ENCODE measurements at regions not wholly inside any gene's neighbourhood (a gene's known extent, or its start where the extent isn't known, plus 50 kb on each side); places are given as distances from the start of the nearest gene placed in this dataset.

GRCh38 chr7:12111422-12112405 lies 99.4 kb upstream of the TMEM106B start:
- 5 to 21% (median 7%) methylated on average over 10 to 47 of the region's 47 CpGs for WGBS, 5 donors
- peaks cover 0 to 8% (median 6%) of the 10 kb centered on the region in 6 donors for H3K4me1 ChIP-seq
- no peak overlapping the region for H3K27ac ChIP-seq
- intact Hi-C loops (cut with DNase I; ENCODE audit: low total_unique reads) = no loop called here
- no peaks in the 10 kb centered on the region for H3K9me3 ChIP-seq
- H3K4me3 ChIP-seq = peak overlapping the region in 3 of 8 donors; percentile 4 to 46 (median 8)
- TF ChIP-seq CTCF (IDR thresholded peaks at IDR 0.05 in 8 of 11, conservative IDR thresholded peaks at IDR 0.05 in 3 of 11) (no peak), POLR2A (IDR thresholded peaks at IDR 0.05) (no peak), POLR2AphosphoS5 (IDR thresholded peaks at IDR 0.05) (no peak)
- DNase-seq = peak; percentile 72
- peaks cover 0 to 58% (median 18%) of the 10 kb centered on the region in 7 donors for H3K27me3 ChIP-seq (replicated peaks in 1 of 7)
- no peaks in the 10 kb centered on the region for H3K36me3 ChIP-seq

GRCh38 chr7:12117170-12117569 lies 93.9 kb upstream of the TMEM106B start:
- TF ChIP-seq POLR2A (IDR thresholded peaks at IDR 0.05) (no peak), POLR2AphosphoS5 (IDR thresholded peaks at IDR 0.05) (no peak), CTCF (IDR thresholded peaks at IDR 0.05 in 8 of 11, conservative IDR thresholded peaks at IDR 0.05 in 3 of 11) (no peak)
- Histone ChIP-seq H3K36me3 (no peaks in the 10 kb centered on the region), H3K27ac (no peak overlapping the region), H3K4me3 (no peak overlapping the region), H3K27me3 (replicated peaks in 1 of 7) (peaks cover 0 to 20% (median 0%) of the 10 kb centered on the region in 7 donors), H3K9me3 (no peaks in the 10 kb centered on the region), H3K4me1 (no peaks in the 10 kb centered on the region)
- no peak for DNase-seq
- 93 to 97% (median 95%) methylated on average over 2 of the region's 2 CpGs for WGBS, 5 donors
- intact Hi-C loops (cut with DNase I; ENCODE audit: low total_unique reads) = no loop called here

- H3K9me3 ChIP-seq = no peaks in the 10 kb centered on the region
- H3K4me1 ChIP-seq = no peaks in the 10 kb centered on the region
- H3K27ac ChIP-seq = no peak overlapping the region
- no peak for TF ChIP-seq POLR2A (IDR thresholded peaks at IDR 0.05)
- no peak for TF ChIP-seq CTCF (IDR thresholded peaks at IDR 0.05 in 8 of 11, conservative IDR thresholded peaks at IDR 0.05 in 3 of 11)
- no peak for TF ChIP-seq POLR2AphosphoS5 (IDR thresholded peaks at IDR 0.05)
- no peaks in the 10 kb centered on the region for H3K36me3 ChIP-seq
- no peak for DNase-seq
- peaks cover 0 to 11% (median 0%) of the 10 kb centered on the region in 7 donors for H3K27me3 ChIP-seq (replicated peaks in 1 of 7)
- H3K4me3 ChIP-seq = no peak overlapping the region
- intact Hi-C loops (cut with DNase I; ENCODE audit: low total_unique reads) = no loop called here
- 73 to 87% (median 82%) methylated on average over 4 of the region's 4 CpGs for WGBS, 5 donors
Measured at GRCh38 chr7:12119620-12120303, 91.3 kb upstream of the TMEM106B start.

- Histone ChIP-seq H3K27me3 (replicated peaks in 1 of 7) (peaks cover 0 to 10% (median 0%) of the 10 kb centered on the region in 7 donors), H3K9me3 (no peaks in the 10 kb centered on the region), H3K36me3 (no peaks in the 10 kb centered on the region), H3K4me3 (no peak overlapping the region), H3K27ac (no peak overlapping the region), H3K4me1 (no peaks in the 10 kb centered on the region)
- intact Hi-C loops (cut with DNase I; ENCODE audit: low total_unique reads) = no loop called here
- WGBS, 5 donors = 51 to 69% (median 57%) methylated on average over 1 of the region's 1 CpG
- TF ChIP-seq POLR2AphosphoS5 (IDR thresholded peaks at IDR 0.05) (no peak), POLR2A (IDR thresholded peaks at IDR 0.05) (no peak), CTCF (IDR thresholded peaks at IDR 0.05 in 8 of 11, conservative IDR thresholded peaks at IDR 0.05 in 3 of 11) (no peak)
- DNase-seq = no peak
Measured at GRCh38 chr7:12120632-12121031, 90.5 kb upstream of the TMEM106B start.
